Peyer's patch (tissue), 4 donors: ENCODE measurements at regions not wholly inside any gene's neighbourhood (a gene's known extent, or its start where the extent isn't known, plus 50 kb on each side); places are given as distances from the start of the nearest gene placed in this dataset.

Experiments used
- POLR2A ChIP-seq, 2 donors: fragments of 450-650 bp; IDR thresholded peaks; one replicate each; pipeline ENCODE4 v1.5.1; 2017; ENCODE audit warnings: antibody characterized with exemption in 2 of 2, mild to moderate bottlenecking in 2 of 2, moderate library complexity in 2 of 2
- TF ChIP-seq, protein P1 (sequence below), 6 experiments: fragments of 450-650 bp in 4 of 6; fragments of 200-600 bp in 2 of 6; sonication (generic) in 1 of 6; IDR thresholded peaks; one replicate each; pipeline ENCODE4 v1.5.1; 2017 to 2019; ENCODE audit warnings: antibody characterized with exemption in 6 of 6, mild to moderate bottlenecking in 3 of 6, moderate library complexity in 1 of 6

DNA sequence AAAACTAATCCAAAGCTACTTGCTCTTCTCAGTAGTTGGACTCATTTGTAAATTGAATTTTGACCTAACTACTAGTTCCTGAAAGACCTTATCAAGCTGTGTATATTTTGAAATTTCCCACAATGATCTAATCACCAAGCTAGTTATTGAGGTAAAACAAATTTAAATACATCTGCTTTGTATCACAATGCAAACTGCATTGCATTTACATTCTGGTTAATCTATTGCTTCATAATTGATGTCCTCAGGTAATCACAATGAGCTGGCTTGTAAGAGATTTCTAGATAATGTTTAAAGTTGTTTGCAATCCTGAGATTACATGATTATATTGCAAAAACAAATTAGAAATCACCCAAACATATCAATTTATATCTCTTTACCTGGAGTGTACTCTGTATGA, 848.8 kb downstream of the HACE1 start:
- no peak for TF ChIP-seq POLR2A (IDR thresholded peaks at IDR 0.05)
- TF ChIP-seq, protein P1, sequence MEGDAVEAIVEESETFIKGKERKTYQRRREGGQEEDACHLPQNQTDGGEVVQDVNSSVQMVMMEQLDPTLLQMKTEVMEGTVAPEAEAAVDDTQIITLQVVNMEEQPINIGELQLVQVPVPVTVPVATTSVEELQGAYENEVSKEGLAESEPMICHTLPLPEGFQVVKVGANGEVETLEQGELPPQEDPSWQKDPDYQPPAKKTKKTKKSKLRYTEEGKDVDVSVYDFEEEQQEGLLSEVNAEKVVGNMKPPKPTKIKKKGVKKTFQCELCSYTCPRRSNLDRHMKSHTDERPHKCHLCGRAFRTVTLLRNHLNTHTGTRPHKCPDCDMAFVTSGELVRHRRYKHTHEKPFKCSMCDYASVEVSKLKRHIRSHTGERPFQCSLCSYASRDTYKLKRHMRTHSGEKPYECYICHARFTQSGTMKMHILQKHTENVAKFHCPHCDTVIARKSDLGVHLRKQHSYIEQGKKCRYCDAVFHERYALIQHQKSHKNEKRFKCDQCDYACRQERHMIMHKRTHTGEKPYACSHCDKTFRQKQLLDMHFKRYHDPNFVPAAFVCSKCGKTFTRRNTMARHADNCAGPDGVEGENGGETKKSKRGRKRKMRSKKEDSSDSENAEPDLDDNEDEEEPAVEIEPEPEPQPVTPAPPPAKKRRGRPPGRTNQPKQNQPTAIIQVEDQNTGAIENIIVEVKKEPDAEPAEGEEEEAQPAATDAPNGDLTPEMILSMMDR (IDR thresholded peaks at IDR 0.05) = no peak
